ENCODE measurements at regions not wholly inside any gene's neighbourhood (a gene's known extent, or its start where the extent isn't known, plus 50 kb on each side); places are given as distances from the start of the nearest gene placed in this dataset.

DNA sequence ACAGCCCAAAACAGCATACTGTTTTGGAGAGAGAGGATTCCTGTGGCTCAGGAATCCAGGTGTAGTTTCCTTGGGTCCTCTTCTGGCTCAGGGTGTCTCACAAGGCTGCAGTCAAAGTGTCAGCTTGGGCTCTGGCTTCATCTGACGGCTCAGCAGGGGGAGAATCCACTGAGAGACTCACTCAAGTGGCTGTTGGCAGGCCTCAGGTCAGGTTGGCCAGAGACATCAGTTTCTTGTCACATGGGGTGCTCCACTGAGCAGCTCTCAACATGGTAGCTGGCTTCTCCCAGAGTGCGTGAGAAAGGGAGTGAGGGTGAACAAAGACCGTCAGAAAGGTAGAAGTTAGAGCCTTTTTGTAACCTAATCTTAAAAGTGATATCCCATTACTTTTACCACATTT lies 168.4 kb downstream of the SOCS6 start:
- TF ChIP-seq TAF1 (IDR thresholded peaks at IDR 0.05; ENCODE audit: borderline replicate concordance, insufficient read depth, low read length), result no peak
- no peak for TF ChIP-seq POLR2AphosphoS5 (IDR thresholded peaks at IDR 0.05; ENCODE audit: low read depth, low read length)
- no peak for TF ChIP-seq REST (IDR thresholded peaks at IDR 0.05; ENCODE audit: insufficient read depth in 1 of 2, low read depth in 2 of 2, low read length in 2 of 2)
- no peak for TF ChIP-seq SIN3A (IDR thresholded peaks at IDR 0.05; ENCODE audit: borderline replicate concordance, insufficient read depth, low read length)
- TF ChIP-seq FOXP2 (optimal IDR thresholded peaks at IDR 0.05; ENCODE audit: borderline replicate concordance, extremely low read depth, extremely low read length, insufficient read depth), result no peak

All from PFSK-1 (cell line).